Stomach smooth muscle (tissue), 2 donors: ENCODE measurements at regions not wholly inside any gene's neighbourhood (a gene's known extent, or its start where the extent isn't known, plus 50 kb on each side); places are given as distances from the start of the nearest gene placed in this dataset.

Experiments
- H3K27ac ChIP-seq: one replicate; pipeline ENCODE4 v1.7.0; 2013; ENCODE audit warnings: mild to moderate bottlenecking, low read length, inconsistent platforms
- H3K27me3 ChIP-seq, 2 donors: one replicate each; pipeline ENCODE4 v1.7.0; 2013; ENCODE audit warnings: low read length in 2 of 2; ENCODE audit not compliant: insufficient read depth in 2 of 2, control insufficient read depth in 1 of 2
- H3K36me3 ChIP-seq, 2 donors: one replicate each; pipeline ENCODE4 v1.7.0; 2013; ENCODE audit warnings: low read length in 2 of 2; ENCODE audit not compliant: control insufficient read depth in 2 of 2, insufficient read depth in 2 of 2
- H3K4me1 ChIP-seq: one replicate; pipeline ENCODE4 v1.7.0; 2013; ENCODE audit warnings: low read length; ENCODE audit not compliant: control insufficient read depth, insufficient read depth
- H3K4me3 ChIP-seq, 2 donors: one replicate each; pipeline ENCODE4 v1.7.0; 2013; ENCODE audit warnings: low read length in 2 of 2
- H3K9ac ChIP-seq, 2 donors: one replicate each; pipeline ENCODE4 v1.7.0; 2013; ENCODE audit warnings: low read length in 2 of 2, mild to moderate bottlenecking in 1 of 2
- H3K9me3 ChIP-seq, 2 donors: one replicate each; pipeline ENCODE4 v1.7.0; 2013; ENCODE audit warnings: low read length in 2 of 2; ENCODE audit not compliant: control insufficient read depth in 2 of 2
- donor health status: healthy.
- donor health status: Pancreatic carcinoma.

DNA sequence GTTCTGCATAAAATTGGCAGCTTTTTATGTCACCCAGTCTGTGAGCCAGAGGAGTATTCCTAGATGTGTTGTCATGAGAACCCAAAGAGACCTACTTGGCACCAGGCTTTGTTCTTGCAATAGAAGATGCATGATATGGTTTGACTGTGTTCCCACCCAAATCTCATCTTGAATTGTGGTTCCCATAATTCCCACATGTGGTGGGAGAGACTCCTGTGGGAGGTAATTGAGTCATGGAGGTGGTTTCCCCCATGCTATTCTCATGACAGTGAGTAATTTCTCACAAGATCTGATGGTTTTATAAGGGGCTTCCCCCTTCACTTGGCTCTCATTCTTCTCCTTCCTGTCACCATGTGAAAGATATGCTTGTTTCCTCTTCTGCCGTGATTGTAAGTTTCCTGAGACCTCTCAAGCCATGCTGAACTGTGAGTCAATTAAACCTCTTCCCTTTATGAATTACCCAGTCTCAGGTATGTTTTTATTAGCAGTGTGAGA is 572.0 kb upstream of the ATP2B1 start:
- H3K9ac ChIP-seq, result no peak overlapping the region
- H3K4me3 ChIP-seq, result no peak overlapping the region
- H3K4me1 ChIP-seq, result no peaks in the 10 kb centered on the region
- no peaks in the 10 kb centered on the region for H3K9me3 ChIP-seq
- H3K27me3 ChIP-seq, result no peaks in the 10 kb centered on the region
- H3K36me3 ChIP-seq, result no peaks in the 10 kb centered on the region
- H3K27ac ChIP-seq, result no peak overlapping the region

- Histone ChIP-seq H3K4me3 (no peak overlapping the region), H3K27me3 (no peaks in the 10 kb centered on the region), H3K27ac (no peak overlapping the region), H3K9ac (no peak overlapping the region), H3K36me3 (no peaks in the 10 kb centered on the region), H3K4me1 (no peaks in the 10 kb centered on the region), H3K9me3 (no peaks in the 10 kb centered on the region)
Observed at GRCh38 chr12:90280033-90280432, 571.4 kb upstream of the ATP2B1 start.

GRCh38 chr12:90275088-90275487 is 566.5 kb upstream of the ATP2B1 start:
- Histone ChIP-seq H3K27ac (no peak overlapping the region), H3K27me3 (no peaks in the 10 kb centered on the region), H3K36me3 (no peaks in the 10 kb centered on the region), H3K4me1 (no peaks in the 10 kb centered on the region), H3K9me3 (no peaks in the 10 kb centered on the region), H3K9ac (no peak overlapping the region), H3K4me3 (no peak overlapping the region)

- no peaks in the 10 kb centered on the region for H3K4me1 ChIP-seq
- H3K27ac ChIP-seq, result no peak overlapping the region
- no peaks in the 10 kb centered on the region for H3K27me3 ChIP-seq
- H3K9me3 ChIP-seq, result no peaks in the 10 kb centered on the region
- H3K4me3 ChIP-seq, result no peak overlapping the region
- H3K9ac ChIP-seq, result no peak overlapping the region
- no peaks in the 10 kb centered on the region for H3K36me3 ChIP-seq
Observed at GRCh38 chr12:90274407-90274806, 565.8 kb upstream of the ATP2B1 start.

DNA sequence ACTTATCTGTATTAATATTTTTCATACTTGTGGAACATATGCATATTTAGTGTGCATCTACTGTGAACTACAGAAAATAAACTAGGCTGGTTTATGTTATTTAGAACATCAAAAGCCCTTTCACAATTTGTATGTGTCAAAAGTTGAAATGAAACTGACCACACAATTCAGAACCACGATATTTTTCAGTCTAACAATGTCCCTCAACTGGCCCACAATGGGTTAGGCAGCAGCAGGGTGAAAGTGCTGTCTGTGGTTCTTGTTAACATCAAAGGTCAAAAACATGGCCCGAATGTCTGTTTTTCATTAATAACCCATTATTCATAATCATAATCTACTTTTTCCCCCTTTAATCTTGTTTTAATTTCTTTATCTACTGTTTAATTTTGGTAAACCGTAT is 559.9 kb upstream of the ATP2B1 start:
- Histone ChIP-seq H3K36me3 (no peaks in the 10 kb centered on the region), H3K9ac (no peak overlapping the region), H3K27ac (no peak overlapping the region), H3K9me3 (no peaks in the 10 kb centered on the region), H3K27me3 (no peaks in the 10 kb centered on the region), H3K4me3 (no peak overlapping the region), H3K4me1 (no peaks in the 10 kb centered on the region)

DNA sequence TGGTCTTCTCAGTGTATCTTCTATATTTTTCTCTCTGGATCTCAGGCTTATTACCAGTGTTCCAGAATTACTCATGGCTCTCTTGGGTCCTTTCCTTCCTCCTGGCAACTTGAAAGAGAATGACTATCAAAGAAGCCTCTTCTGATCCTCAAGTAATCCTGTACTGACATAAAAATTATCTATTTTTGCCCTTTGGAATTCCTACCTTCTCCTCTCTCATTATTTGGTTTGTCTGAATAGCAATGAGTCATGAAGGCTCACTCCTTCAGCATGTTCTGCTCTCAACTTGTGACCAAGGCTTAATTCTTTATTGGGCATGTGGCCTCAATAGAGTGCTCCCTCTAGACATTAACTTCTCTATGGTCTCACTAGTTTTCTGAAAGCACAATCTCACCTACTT is 553.6 kb upstream of the ATP2B1 start:
- Histone ChIP-seq H3K27me3 (no peaks in the 10 kb centered on the region), H3K4me1 (no peaks in the 10 kb centered on the region), H3K9me3 (no peaks in the 10 kb centered on the region), H3K36me3 (no peaks in the 10 kb centered on the region), H3K9ac (no peak overlapping the region), H3K4me3 (no peak overlapping the region), H3K27ac (no peak overlapping the region)

- H3K27me3 ChIP-seq, result no peaks in the 10 kb centered on the region
- no peak overlapping the region for H3K9ac ChIP-seq
- H3K27ac ChIP-seq, result no peak overlapping the region
- no peaks in the 10 kb centered on the region for H3K4me1 ChIP-seq
- no peaks in the 10 kb centered on the region for H3K9me3 ChIP-seq
- H3K4me3 ChIP-seq, result no peak overlapping the region
- no peaks in the 10 kb centered on the region for H3K36me3 ChIP-seq
Observed at GRCh38 chr12:90261283-90261682, 552.6 kb upstream of the ATP2B1 start.

DNA sequence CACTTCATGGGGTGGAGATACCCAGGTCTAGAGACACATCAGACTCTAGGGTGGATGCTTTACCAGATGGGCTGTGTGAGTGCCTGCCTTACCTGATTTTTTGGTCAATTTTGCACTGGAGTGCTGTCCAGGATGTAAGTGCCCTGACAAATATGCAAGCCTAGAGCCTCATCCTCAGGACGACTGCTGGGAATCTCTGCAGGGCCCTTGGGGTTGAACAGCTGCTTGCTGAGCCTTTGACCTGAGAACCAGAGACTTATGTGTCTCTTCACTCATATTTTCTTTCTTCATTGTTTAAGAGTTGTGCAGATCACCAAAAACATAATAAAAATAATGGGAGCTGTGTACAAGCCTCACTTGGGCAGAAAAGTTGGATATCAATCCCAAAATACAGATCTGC is 551.5 kb upstream of the ATP2B1 start:
- Histone ChIP-seq H3K27ac (no peak overlapping the region), H3K4me3 (no peak overlapping the region), H3K9ac (no peak overlapping the region), H3K27me3 (no peaks in the 10 kb centered on the region), H3K36me3 (no peaks in the 10 kb centered on the region), H3K4me1 (no peaks in the 10 kb centered on the region), H3K9me3 (no peaks in the 10 kb centered on the region)

DNA sequence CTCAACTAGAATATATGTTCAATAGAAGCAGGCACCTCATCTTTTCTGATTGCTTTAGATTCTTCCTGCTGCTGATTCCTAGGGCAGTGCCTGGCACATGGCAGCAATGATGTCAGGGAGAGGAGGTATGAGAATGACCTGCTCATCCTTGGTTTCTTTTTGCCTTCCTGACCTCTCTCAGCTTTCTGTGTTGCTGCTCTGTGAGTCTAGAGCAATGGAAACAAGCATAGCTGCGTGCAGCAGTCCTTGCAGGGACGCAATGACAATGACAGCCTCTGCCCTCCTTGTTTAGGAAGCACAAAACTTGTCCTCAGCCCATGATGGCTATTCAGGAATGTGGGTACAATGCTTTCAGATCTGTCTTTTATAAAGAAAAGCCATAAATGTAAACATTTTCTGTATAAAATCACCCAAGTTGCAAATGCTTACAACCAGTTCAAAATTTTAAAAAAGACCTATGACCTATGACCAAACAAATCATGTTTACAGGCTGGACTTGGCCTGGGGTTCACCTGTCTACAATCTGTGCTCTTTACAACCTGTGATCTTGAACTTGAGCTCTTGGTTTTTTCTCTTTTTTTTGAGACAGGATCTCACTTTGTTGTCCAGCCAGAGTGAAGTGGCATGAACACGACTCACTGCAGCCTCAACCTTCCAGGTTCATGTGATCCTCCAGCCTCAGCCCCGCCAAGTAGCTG is 549.4 kb upstream of the ATP2B1 start:
- Histone ChIP-seq H3K9ac (no peak overlapping the region), H3K36me3 (no peaks in the 10 kb centered on the region), H3K27me3 (no peaks in the 10 kb centered on the region), H3K4me3 (no peak overlapping the region), H3K9me3 (no peaks in the 10 kb centered on the region), H3K27ac (no peak overlapping the region), H3K4me1 (no peaks in the 10 kb centered on the region)

- Histone ChIP-seq H3K27me3 (no peaks in the 10 kb centered on the region), H3K4me1 (no peaks in the 10 kb centered on the region), H3K27ac (no peak overlapping the region), H3K9ac (no peak overlapping the region), H3K9me3 (no peaks in the 10 kb centered on the region), H3K4me3 (no peak overlapping the region), H3K36me3 (no peaks in the 10 kb centered on the region)
Observed at GRCh38 chr12:90254796-90255195, 546.2 kb upstream of the ATP2B1 start.

DNA sequence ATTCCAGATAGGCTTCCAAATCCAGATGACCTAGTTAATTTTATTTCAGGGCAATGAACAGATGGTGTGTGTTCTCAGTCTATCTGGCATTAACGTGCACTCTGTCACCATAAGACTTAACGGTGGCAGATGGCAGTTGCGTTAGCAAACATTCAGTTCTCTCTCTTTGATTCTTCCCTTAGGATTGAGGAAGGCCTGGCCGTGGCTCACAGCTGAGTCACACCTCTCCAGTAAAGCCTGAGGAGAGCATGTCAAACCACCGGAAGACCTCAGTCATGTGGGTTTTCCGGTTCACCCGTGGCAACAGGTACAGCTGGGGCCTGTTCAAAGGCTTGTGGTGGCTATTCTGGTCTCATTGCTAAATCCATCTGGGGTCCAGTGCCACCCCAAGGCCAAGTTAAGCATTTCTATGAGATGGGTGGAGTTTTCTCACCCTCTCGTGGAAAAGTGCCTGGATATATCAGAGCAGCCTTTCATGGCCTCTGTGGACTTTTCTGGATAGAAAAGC is 545.1 kb upstream of the ATP2B1 start:
- Histone ChIP-seq H3K36me3 (no peaks in the 10 kb centered on the region), H3K27ac (no peak overlapping the region), H3K9ac (no peak overlapping the region), H3K4me3 (no peak overlapping the region), H3K9me3 (no peaks in the 10 kb centered on the region), H3K4me1 (no peaks in the 10 kb centered on the region), H3K27me3 (no peaks in the 10 kb centered on the region)
